ENCODE measurements at regions not wholly inside any gene's neighbourhood (a gene's known extent, or its start where the extent isn't known, plus 50 kb on each side); places are given as distances from the start of the nearest gene placed in this dataset.
"Not testable (repeated sequence)": the region's sequence is repeated elsewhere in the genome, so short reads cannot be mapped to it uniquely, and the experiment has no call there.

DNA sequence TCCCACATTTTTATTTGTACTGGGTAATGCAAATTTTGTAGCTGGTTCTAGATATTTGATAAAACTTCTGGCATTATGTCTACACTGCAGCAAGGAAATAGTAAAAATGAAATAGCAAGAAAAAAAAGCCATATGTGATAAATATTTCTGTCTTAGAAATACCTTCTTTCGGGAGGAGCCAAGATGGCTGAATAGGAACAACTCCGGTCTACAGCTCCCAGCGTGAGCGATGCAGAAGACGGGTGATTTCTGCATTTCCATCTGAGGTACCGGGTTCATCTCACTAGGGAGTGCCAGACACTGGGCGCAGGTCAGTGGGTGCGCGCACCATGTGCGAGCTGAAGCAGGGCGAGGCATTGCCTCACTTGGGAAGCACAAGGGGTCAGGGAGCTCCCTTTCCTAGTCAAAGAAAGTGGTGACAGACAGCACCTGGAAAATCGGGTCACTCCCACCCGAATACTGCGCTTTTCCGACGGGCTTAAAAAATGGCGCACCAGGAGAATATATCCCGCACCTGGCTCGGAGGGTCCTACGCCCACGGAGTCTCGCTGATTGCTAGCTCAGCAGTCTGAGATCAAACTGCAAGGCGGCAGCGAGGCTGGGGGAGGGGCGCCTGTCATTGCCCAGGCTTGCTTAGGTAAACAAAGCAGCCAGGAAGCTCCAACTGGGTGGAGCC is 461.4 kb downstream of the ZWINT start:
- TF ChIP-seq, protein P1, sequence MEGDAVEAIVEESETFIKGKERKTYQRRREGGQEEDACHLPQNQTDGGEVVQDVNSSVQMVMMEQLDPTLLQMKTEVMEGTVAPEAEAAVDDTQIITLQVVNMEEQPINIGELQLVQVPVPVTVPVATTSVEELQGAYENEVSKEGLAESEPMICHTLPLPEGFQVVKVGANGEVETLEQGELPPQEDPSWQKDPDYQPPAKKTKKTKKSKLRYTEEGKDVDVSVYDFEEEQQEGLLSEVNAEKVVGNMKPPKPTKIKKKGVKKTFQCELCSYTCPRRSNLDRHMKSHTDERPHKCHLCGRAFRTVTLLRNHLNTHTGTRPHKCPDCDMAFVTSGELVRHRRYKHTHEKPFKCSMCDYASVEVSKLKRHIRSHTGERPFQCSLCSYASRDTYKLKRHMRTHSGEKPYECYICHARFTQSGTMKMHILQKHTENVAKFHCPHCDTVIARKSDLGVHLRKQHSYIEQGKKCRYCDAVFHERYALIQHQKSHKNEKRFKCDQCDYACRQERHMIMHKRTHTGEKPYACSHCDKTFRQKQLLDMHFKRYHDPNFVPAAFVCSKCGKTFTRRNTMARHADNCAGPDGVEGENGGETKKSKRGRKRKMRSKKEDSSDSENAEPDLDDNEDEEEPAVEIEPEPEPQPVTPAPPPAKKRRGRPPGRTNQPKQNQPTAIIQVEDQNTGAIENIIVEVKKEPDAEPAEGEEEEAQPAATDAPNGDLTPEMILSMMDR (IDR thresholded peaks at IDR 0.05; ENCODE audit: borderline replicate concordance, extremely low read depth, low read length, poor library complexity, severe bottlenecking) = not testable (repeated sequence)
- TF ChIP-seq EZH2 (IDR thresholded peaks at IDR 0.05; ENCODE audit: borderline replicate concordance, low read depth, low read length, severe bottlenecking) = not testable (repeated sequence)

All from DND-41 (cell line).